HFFc6 (cell line): ENCODE measurements at regions not wholly inside any gene's neighbourhood (a gene's known extent, or its start where the extent isn't known, plus 50 kb on each side); places are given as distances from the start of the nearest gene placed in this dataset.

ENCODE experiments used
- DNase-seq: peaks from one replicate; pipeline ENCODE4 v3.0.0-alpha.2; 2018
- H3K27ac Mint-ChIP-seq: 2 replicates; pipeline ENCODE4 v1.8.0; 2020; ENCODE audit warnings: mild to moderate bottlenecking, mixed read lengths
- H3K27me3 Mint-ChIP-seq: 2 replicates; pipeline ENCODE4 v1.8.0; 2021; ENCODE audit warnings: mild to moderate bottlenecking, moderate library complexity, mixed read lengths; ENCODE audit not compliant: insufficient read depth
- H3K36me3 Mint-ChIP-seq: 2 replicates; pipeline ENCODE4 v1.8.0; 2021; ENCODE audit warnings: low read depth, mixed read lengths
- H3K4me1 Mint-ChIP-seq: 2 replicates; pipeline ENCODE4 v1.8.0; 2020; ENCODE audit warnings: low read depth, mixed read lengths
- H3K4me3 Mint-ChIP-seq: 2 replicates; pipeline ENCODE4 v1.8.0; 2020; ENCODE audit warnings: mild to moderate bottlenecking, moderate library complexity, mixed read lengths
- H3K9me3 Mint-ChIP-seq: 2 replicates; pipeline ENCODE4 v1.8.0; 2020; ENCODE audit warnings: mild to moderate bottlenecking, mixed read lengths
- CTCF ChIP-seq: fragments of 200-600 bp; sonication (generic); IDR thresholded peaks from 2 replicates; pipeline ENCODE4 v1.5.0; 2021; ENCODE audit warnings: antibody characterized with exemption, mild to moderate bottlenecking

- peaks cover 2% of the 10 kb centered on the region; the same call in 1 of the 2 replicates for H3K27me3 Mint-ChIP-seq
- no peak overlapping the region for H3K4me3 Mint-ChIP-seq
- H3K36me3 Mint-ChIP-seq, result no peaks in the 10 kb centered on the region
- no peak overlapping the region for H3K27ac Mint-ChIP-seq
- peaks cover 27% of the 10 kb centered on the region for H3K4me1 Mint-ChIP-seq
- no peak for DNase-seq
- TF ChIP-seq CTCF, result no peak
- no peaks in the 10 kb centered on the region for H3K9me3 Mint-ChIP-seq
These were observed 226.0 kb upstream of the CTAGE1 start for GRCh38 chr18:22643731-22644130.

- Mint-ChIP-seq H3K4me1 (no peaks in the 10 kb centered on the region), H3K4me3 (no peak overlapping the region), H3K36me3 (peaks cover 5% of the 10 kb centered on the region), H3K27me3 (peaks cover 8% of the 10 kb centered on the region), H3K9me3 (peaks cover 8% of the 10 kb centered on the region), H3K27ac (no peak overlapping the region)
- TF ChIP-seq CTCF, result no peak
- DNase-seq, result no peak
These were observed 232.5 kb upstream of the CTAGE1 start for GRCh38 chr18:22650247-22650646.

GRCh38 chr18:22657619-22658018, 239.9 kb upstream of the CTAGE1 start:
- Mint-ChIP-seq H3K4me1 (no peaks in the 10 kb centered on the region), H3K36me3 (peaks cover 29% of the 10 kb centered on the region), H3K27me3 (peaks cover 10% of the 10 kb centered on the region), H3K9me3 (peaks cover 36% of the 10 kb centered on the region), H3K4me3 (no peak overlapping the region), H3K27ac (no peak overlapping the region)
- no peak for DNase-seq
- TF ChIP-seq CTCF, result no peak

- TF ChIP-seq CTCF, result no peak
- no peak overlapping the region for H3K27ac Mint-ChIP-seq
- no peak for DNase-seq
- H3K27me3 Mint-ChIP-seq, result peaks cover 5% of the 10 kb centered on the region
- no peak overlapping the region for H3K4me3 Mint-ChIP-seq
- peaks cover 33% of the 10 kb centered on the region for H3K36me3 Mint-ChIP-seq
- H3K9me3 Mint-ChIP-seq, result peaks cover 38% of the 10 kb centered on the region
- H3K4me1 Mint-ChIP-seq, result no peaks in the 10 kb centered on the region
These were observed 240.6 kb upstream of the CTAGE1 start for GRCh38 chr18:22658318-22658717.

- DNase-seq, result no peak
These were observed 245.7 kb upstream of the CTAGE1 start for GRCh38 chr18:22663378-22663777.

More at GRCh38 chr18:22663378-22663777, 245.7 kb upstream of the CTAGE1 start:
- Mint-ChIP-seq H3K4me1 (peaks cover 21% of the 10 kb centered on the region), H3K27me3 (no peaks in the 10 kb centered on the region), H3K36me3 (peaks cover 35% of the 10 kb centered on the region), H3K27ac (no peak overlapping the region), H3K9me3 (peaks cover 28% of the 10 kb centered on the region), H3K4me3 (no peak overlapping the region)
- TF ChIP-seq CTCF, result no peak
